RWPE2 (cell line): ENCODE measurements at regions not wholly inside any gene's neighbourhood (a gene's known extent, or its start where the extent isn't known, plus 50 kb on each side); places are given as distances from the start of the nearest gene placed in this dataset.

Source experiments
- ATAC-seq: fragments of 200-7000 bp; cut with Tn5 transposase; 3 replicates; pipeline ENCODE4 v1.9.1; 2021; ENCODE audit warnings: low read depth
- DNase-seq: peaks from one replicate; pipeline ENCODE4 v3.0.0-alpha.2; 2020; ENCODE audit warnings: low spot score
- H3K27ac ChIP-seq: fragments of 450-650 bp; 2 replicates; pipeline ENCODE4 v1.5.1; 2017; ENCODE audit warnings: mild to moderate bottlenecking; ENCODE audit not compliant: poor library complexity, severe bottlenecking
- H3K27me3 ChIP-seq: fragments of 250-450 bp; sonication (Bioruptor Pico); 2 replicates; pipeline ENCODE4 v1.5.1; 2021; ENCODE audit warnings: mild to moderate bottlenecking, moderate library complexity; ENCODE audit not compliant: insufficient read depth, poor library complexity, severe bottlenecking
- H3K36me3 ChIP-seq: fragments of 250-450 bp; sonication (Bioruptor Pico); 2 replicates; pipeline ENCODE4 v1.5.1; 2020; ENCODE audit warnings: low read depth, mild to moderate bottlenecking, moderate library complexity
- H3K4me1 ChIP-seq: fragments of 250-450 bp; sonication (Bioruptor Pico); 2 replicates; pipeline ENCODE4 v1.5.1; 2021; ENCODE audit warnings: mild to moderate bottlenecking, moderate library complexity; ENCODE audit not compliant: insufficient read depth, poor library complexity, severe bottlenecking
- H3K4me3 ChIP-seq: fragments of 250-450 bp; sonication (Bioruptor Pico); 2 replicates; pipeline ENCODE4 v1.5.1; 2021; ENCODE audit warnings: mild to moderate bottlenecking, moderate library complexity; ENCODE audit not compliant: severe bottlenecking
- H3K9me3 ChIP-seq: fragments of 250-450 bp; sonication (Bioruptor Pico); 2 replicates; pipeline ENCODE4 v1.5.1; 2021; ENCODE audit warnings: mild to moderate bottlenecking, moderate library complexity; ENCODE audit not compliant: severe bottlenecking
- CTCF ChIP-seq: fragments of 450-650 bp; IDR thresholded peaks from one replicate; pipeline ENCODE4 v1.5.1; 2017; ENCODE audit warnings: mild to moderate bottlenecking, moderate library complexity; ENCODE audit not compliant: poor library complexity, severe bottlenecking

- no peaks in the 10 kb centered on the region for H3K9me3 ChIP-seq
Measured at GRCh38 chr4:122005064-122005755, 53.4 kb upstream of the TRPC3 start.

GRCh38 chr4:122003335-122003734 is 51.5 kb upstream of the TRPC3 start:
- DNase-seq = no peak
- Histone ChIP-seq H3K27me3 (peaks cover 8% of the 10 kb centered on the region), H3K4me1 (no peaks in the 10 kb centered on the region), H3K9me3 (no peaks in the 10 kb centered on the region), H3K27ac (no peak overlapping the region), H3K36me3 (no peaks in the 10 kb centered on the region), H3K4me3 (no peak overlapping the region)
- peak; percentile 46 for TF ChIP-seq CTCF
- peak; percentile 58; the same call in 2 of the 3 replicates for ATAC-seq

More at GRCh38 chr4:122005064-122005755, 53.4 kb upstream of the TRPC3 start:
- no peak for DNase-seq
- no peak overlapping the region for H3K27ac ChIP-seq
- H3K27me3 ChIP-seq = peaks cover 6% of the 10 kb centered on the region
- H3K4me3 ChIP-seq = no peak overlapping the region
- no peaks in the 10 kb centered on the region for H3K36me3 ChIP-seq
- H3K4me1 ChIP-seq = no peaks in the 10 kb centered on the region
- no peak for ATAC-seq
- TF ChIP-seq CTCF = no peak
